Cardiac fibroblast (primary cell): ENCODE measurements at regions not wholly inside any gene's neighbourhood (a gene's known extent, or its start where the extent isn't known, plus 50 kb on each side); places are given as distances from the start of the nearest gene placed in this dataset.

Experiments
- DNase-seq, 2 donors: peaks; one replicate each; pipeline versions ENCODE4 v3.0.0 to v3.0.0-alpha.2; 2010; ENCODE audit warnings: low read depth in 2 of 2
- H3K4me3 ChIP-seq, 2 donors: replicated peaks in 1 of 2; 1 replicate in 1 of 2; 2 replicates in 1 of 2; pipeline ENCODE4 v1.5.1; 2011; ENCODE audit warnings: low read depth in 2 of 2, low read length in 2 of 2, mild to moderate bottlenecking in 2 of 2, moderate library complexity in 1 of 2
- TF ChIP-seq, protein P1 (sequence below): IDR thresholded peaks from one replicate; pipeline ENCODE4 v1.5.1; 2011; ENCODE audit warnings: low read depth, mild to moderate bottlenecking, low read length, inconsistent platforms

DNA sequence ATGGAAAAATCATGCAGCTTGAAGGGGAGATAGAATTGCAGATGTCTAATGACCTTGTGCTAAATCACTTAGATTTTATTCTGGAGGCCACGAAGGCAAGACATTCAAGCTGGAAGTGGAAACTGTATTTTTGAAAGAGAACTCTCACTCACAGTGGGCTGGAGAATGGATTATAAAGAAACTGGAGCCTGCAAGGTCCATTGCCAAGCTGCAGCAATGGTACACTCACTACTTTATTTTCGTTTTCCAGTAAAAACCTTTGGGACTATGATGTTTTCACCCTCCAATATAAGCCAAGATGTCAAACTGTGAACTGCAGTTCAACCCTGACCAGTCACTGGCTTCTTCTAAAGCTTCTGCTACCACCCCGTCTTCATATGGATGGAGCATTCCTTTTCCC, 62.0 kb downstream of the SKIDA1 start:
- TF ChIP-seq, protein P1, sequence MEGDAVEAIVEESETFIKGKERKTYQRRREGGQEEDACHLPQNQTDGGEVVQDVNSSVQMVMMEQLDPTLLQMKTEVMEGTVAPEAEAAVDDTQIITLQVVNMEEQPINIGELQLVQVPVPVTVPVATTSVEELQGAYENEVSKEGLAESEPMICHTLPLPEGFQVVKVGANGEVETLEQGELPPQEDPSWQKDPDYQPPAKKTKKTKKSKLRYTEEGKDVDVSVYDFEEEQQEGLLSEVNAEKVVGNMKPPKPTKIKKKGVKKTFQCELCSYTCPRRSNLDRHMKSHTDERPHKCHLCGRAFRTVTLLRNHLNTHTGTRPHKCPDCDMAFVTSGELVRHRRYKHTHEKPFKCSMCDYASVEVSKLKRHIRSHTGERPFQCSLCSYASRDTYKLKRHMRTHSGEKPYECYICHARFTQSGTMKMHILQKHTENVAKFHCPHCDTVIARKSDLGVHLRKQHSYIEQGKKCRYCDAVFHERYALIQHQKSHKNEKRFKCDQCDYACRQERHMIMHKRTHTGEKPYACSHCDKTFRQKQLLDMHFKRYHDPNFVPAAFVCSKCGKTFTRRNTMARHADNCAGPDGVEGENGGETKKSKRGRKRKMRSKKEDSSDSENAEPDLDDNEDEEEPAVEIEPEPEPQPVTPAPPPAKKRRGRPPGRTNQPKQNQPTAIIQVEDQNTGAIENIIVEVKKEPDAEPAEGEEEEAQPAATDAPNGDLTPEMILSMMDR, result no peak
- no peak for DNase-seq
- no peak overlapping the region for H3K4me3 ChIP-seq

DNA sequence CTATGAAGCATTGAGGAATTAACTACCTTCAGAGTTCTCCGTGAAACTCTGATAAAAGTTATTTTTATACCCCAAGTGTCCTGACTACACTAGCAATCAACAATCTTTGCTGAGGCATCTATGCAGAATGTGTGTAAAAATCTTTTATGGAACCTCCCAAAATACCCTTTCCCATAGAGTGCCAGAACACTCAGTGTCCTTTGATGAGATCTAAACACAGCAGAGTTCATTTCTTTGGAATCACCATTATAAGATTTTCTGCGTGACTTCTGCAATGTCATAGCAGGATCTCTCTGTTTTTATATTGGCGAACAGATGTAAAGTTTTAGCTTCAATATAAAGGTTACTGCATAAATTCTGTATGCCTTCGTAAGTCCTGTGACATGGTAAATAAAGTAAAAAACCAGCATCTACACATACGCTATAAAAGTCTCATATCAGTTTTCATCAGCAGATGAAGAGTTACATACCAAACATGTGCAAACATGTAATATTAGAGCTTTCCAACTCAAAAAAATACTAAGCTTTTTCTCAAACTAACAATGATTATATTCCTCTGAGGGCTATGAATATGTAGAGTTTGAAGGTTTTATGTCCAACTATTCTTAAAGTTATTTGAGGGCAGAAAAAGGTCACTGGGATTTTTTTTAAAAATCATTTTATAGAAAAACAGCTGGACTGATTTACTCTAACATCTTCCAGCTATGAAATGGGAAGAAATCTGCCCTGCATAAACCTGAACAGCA, 67.2 kb downstream of the SKIDA1 start:
- TF ChIP-seq, protein P1, result no peak

DNA sequence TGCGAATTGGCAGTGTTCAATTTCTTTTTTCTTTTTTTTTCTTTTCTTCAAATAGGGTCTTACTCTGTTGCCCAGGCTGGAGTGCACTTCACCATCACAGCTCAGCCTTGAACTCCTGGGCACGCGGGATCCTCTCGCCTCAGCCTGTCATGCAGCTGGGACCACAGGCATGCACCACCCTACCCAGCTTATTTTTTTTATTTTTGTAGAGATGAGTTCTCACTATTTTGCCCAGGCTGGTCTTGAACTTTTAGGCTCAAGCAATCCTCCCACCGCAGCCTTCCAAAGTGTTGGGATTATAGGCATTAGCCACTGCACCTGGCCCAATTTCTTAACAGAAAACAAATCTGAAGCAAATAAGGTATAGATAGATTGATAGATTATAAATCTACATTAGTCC, 69.3 kb downstream of the SKIDA1 start:
- DNase-seq, result no peak
- no peak overlapping the region for H3K4me3 ChIP-seq
- TF ChIP-seq, protein P1, result no peak

More for the DNA sequence above, 67.2 kb downstream of the SKIDA1 start:
- no peak overlapping the region for H3K4me3 ChIP-seq
- no peak for DNase-seq

DNA sequence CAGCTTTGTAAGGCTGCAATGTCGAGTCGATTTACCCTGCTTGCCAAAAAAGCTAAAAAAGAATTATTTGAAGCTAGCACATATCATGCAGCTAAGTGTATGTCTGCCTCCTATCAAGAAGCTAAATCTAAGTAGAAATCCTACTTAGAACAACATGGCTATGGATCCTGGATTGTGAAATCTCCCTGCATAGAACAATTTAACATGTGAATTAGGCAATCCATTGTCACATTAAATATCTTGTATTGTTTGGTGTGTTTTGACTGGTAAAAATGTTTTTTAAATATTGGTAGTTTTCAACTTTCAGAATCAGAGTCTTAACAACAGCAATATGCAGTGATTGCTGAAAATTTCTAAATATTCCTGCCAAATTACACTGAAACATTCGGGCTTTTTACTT, 73.3 kb downstream of the SKIDA1 start:
- TF ChIP-seq, protein P1, result no peak
- peak; percentile 21 to 24 for DNase-seq
- no peak overlapping the region for H3K4me3 ChIP-seq

DNA sequence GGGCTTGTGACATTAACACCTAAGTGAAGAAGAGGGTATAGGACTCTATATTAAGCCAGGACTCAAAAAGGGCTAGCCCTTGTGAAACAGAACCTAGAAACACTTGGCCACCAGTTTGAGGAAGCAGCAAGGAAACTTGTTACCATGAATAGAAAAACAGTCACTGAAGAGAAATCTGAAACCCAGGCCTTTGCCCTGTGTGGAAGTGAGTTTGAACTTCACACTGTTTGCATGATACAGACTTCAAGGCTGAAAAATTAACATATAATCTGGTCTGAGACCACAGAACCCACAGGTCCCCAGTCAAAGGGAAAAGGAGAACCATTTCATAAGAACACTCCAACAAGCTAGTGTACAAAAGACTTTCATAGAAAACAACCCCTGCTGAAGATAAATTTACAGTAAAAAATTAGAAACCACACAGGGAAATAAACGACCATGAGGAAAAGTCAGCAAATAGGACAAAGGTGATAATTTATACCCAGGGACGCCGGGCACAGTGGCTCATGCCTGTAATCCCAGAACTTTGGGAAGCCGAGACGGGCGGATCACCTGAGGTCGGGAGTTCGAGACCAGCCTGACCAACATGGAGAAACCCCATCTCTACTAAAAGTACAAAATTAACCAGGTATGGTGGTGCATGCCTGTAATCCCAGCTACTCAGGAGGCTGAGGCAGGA, 76.1 kb downstream of the SKIDA1 start:
- no peak overlapping the region for H3K4me3 ChIP-seq
- DNase-seq, result no peak
- TF ChIP-seq, protein P1, result no peak

DNA sequence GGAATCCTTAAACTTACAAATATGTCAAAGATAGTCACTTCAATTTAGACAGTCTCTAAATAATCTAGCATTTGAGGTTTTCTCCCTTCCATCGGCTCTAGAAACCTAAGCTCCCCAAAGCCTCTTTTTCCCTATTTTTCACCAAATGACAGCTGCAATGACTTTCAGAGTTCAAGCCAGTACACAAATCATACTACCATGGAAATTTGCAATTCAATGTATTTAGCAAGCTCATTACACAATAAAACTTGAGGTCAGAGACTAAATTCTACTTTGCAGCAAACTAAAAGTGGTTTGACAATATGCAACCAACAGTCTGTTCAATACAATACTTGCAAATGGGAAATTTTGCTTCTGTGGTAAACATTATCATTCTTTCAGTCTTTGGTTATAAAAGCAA, 80.3 kb downstream of the SKIDA1 start:
- DNase-seq, result no peak
- no peak overlapping the region for H3K4me3 ChIP-seq
- TF ChIP-seq, protein P1, result no peak
